ENCODE measurements at regions not wholly inside any gene's neighbourhood (a gene's known extent, or its start where the extent isn't known, plus 50 kb on each side); places are given as distances from the start of the nearest gene placed in this dataset.

GRCh38 chr14:97848317-97848980, 1051.3 kb downstream of the VRK1 start:
- TF ChIP-seq CTCF (IDR thresholded peaks at IDR 0.05; ENCODE audit: extremely low read depth in 1 of 2, insufficient read depth in 1 of 2, low read depth in 1 of 2, low read length in 2 of 2) (no peak), EZH2 (IDR thresholded peaks at IDR 0.05; ENCODE audit: borderline replicate concordance, low read depth, low read length, severe bottlenecking) (no peak), MYC (IDR thresholded peaks at IDR 0.05; ENCODE audit: low read depth, low read length) (no peak), MAX (IDR thresholded peaks at IDR 0.05; ENCODE audit: insufficient read depth, insufficient read length) (no peak)
